Testis (tissue), 2 donors: ENCODE measurements at regions not wholly inside any gene's neighbourhood (a gene's known extent, or its start where the extent isn't known, plus 50 kb on each side); places are given as distances from the start of the nearest gene placed in this dataset.

Experiments
- CTCF ChIP-seq, 3 experiments: fragments of 450-650 bp in 2 of 3; fragments of 200-600 bp in 1 of 3; sonication (generic) in 1 of 3; IDR thresholded peaks; one replicate each; pipeline ENCODE4 v1.5.1; 2016 to 2019; ENCODE audit warnings: antibody characterized with exemption in 3 of 3, mild to moderate bottlenecking in 2 of 3, moderate library complexity in 1 of 3
- POLR2A ChIP-seq: fragments of 450-650 bp; IDR thresholded peaks from one replicate; pipeline ENCODE4 v1.6.1; 2017; ENCODE audit warnings: antibody characterized with exemption, mild to moderate bottlenecking, moderate library complexity

- TF ChIP-seq CTCF (IDR thresholded peaks at IDR 0.05) (no peak), POLR2A (no peak)
Observed at GRCh38 chr12:60317361-60317760, 721.5 kb downstream of the SLC16A7 start.
